ENCODE measurements at regions not wholly inside any gene's neighbourhood (a gene's known extent, or its start where the extent isn't known, plus 50 kb on each side); places are given as distances from the start of the nearest gene placed in this dataset.

DNA sequence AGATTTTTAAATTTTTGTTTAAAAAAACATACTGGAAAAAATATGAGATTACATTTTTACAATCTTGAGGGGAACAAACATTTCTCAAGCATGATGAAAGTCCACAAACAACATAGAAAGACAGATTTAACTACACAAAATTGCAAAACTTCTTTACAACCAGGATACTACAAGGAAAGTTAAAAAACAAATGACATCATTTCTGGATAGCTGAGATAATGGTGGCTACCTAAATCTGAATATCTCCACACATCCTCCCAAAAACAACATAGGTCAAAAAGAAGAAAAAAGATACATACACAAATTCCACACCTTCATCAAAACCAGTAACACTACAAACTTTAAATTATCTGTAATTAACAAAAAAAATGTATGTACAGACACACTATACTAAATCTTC is 120.8 kb upstream of the TNPO1 start:
- TF ChIP-seq, protein P1, sequence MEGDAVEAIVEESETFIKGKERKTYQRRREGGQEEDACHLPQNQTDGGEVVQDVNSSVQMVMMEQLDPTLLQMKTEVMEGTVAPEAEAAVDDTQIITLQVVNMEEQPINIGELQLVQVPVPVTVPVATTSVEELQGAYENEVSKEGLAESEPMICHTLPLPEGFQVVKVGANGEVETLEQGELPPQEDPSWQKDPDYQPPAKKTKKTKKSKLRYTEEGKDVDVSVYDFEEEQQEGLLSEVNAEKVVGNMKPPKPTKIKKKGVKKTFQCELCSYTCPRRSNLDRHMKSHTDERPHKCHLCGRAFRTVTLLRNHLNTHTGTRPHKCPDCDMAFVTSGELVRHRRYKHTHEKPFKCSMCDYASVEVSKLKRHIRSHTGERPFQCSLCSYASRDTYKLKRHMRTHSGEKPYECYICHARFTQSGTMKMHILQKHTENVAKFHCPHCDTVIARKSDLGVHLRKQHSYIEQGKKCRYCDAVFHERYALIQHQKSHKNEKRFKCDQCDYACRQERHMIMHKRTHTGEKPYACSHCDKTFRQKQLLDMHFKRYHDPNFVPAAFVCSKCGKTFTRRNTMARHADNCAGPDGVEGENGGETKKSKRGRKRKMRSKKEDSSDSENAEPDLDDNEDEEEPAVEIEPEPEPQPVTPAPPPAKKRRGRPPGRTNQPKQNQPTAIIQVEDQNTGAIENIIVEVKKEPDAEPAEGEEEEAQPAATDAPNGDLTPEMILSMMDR (IDR thresholded peaks at IDR 0.05), result no peak
- no peak for TF ChIP-seq EP300 (IDR thresholded peaks at IDR 0.05)
- no peak for TF ChIP-seq POLR2A (IDR thresholded peaks at IDR 0.05)

Data from ovary (tissue), 3 donors.